ENCODE measurements at regions not wholly inside any gene's neighbourhood (a gene's known extent, or its start where the extent isn't known, plus 50 kb on each side); places are given as distances from the start of the nearest gene placed in this dataset.

DNA sequence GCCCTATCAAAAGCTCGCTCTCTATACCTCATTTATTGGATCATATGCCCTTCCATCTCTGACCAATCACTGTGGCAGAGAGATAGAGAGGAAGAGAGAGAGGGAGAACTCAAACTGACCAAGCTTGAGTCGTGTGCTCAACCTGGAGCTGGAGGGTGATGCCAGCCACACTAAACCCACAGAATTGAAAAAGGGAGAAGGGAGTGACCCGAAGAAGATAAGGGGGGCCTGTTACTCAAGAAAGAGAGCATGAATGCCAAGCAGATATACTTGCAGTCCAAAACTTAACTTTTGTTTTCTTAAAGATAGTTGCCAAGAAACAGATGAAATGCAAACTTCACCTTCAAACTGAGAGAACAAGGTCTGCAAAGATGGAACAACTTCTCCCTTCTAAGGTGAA lies 112.7 kb downstream of the BTG1 start:
- 0 out of 2 replicates have a peak overlapping the region, but pooled peaks have one; percentile 6 for H2AFZ ChIP-seq (ENCODE audit: low read length)
- TF ChIP-seq, protein P1, sequence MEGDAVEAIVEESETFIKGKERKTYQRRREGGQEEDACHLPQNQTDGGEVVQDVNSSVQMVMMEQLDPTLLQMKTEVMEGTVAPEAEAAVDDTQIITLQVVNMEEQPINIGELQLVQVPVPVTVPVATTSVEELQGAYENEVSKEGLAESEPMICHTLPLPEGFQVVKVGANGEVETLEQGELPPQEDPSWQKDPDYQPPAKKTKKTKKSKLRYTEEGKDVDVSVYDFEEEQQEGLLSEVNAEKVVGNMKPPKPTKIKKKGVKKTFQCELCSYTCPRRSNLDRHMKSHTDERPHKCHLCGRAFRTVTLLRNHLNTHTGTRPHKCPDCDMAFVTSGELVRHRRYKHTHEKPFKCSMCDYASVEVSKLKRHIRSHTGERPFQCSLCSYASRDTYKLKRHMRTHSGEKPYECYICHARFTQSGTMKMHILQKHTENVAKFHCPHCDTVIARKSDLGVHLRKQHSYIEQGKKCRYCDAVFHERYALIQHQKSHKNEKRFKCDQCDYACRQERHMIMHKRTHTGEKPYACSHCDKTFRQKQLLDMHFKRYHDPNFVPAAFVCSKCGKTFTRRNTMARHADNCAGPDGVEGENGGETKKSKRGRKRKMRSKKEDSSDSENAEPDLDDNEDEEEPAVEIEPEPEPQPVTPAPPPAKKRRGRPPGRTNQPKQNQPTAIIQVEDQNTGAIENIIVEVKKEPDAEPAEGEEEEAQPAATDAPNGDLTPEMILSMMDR (conservative IDR thresholded peaks at IDR 0.05; ENCODE audit: low read length): no peak
- TF ChIP-seq EZH2phosphoT487 (IDR thresholded peaks at IDR 0.05; ENCODE audit: borderline replicate concordance, low read depth, low read length): no peak
- POLR2A ChIA-PET: interaction anchor here (1.7 to 3.4 kb wide), 3 partner anchors 9 to 112 kb away, joined by 4 to 9 read pairs (median 5); partner anchors contain the start of gene BTG1
- H3K9me3 ChIP-seq (ENCODE audit: low read length): no peaks in the 10 kb centered on the region
- no peaks in the 10 kb centered on the region for H4K20me1 ChIP-seq (ENCODE audit: insufficient read depth, low read length)
- CTCF ChIA-PET (ENCODE audit: unreplicated experiment): interaction anchor here (1.0 kb wide), 1 partner anchor 17 kb away, joined by 4 read pairs; no protein-coding TSS in a partner anchor
- no peaks in the 10 kb centered on the region for H3K9me2 ChIP-seq (ENCODE audit: insufficient read depth, low read length)
- H3K79me2 ChIP-seq (ENCODE audit: insufficient read depth, low read depth, low read length): no peaks in the 10 kb centered on the region
- intact Hi-C loops (cut with micrococcal nuclease; ENCODE audit: unreplicated experiment): loop anchor here (5.0 to 10.0 kb wide), 2 partner anchors 332 to 369 kb away; no protein-coding TSS in a partner anchor
- BruUV-seq (replicated peaks): no TSS peak
- DNase-seq (ENCODE audit: low spot score): no peak
- no peak overlapping the region for H3K4me2 ChIP-seq (ENCODE audit: low read length)
- no peaks in the 10 kb centered on the region for H3K36me3 ChIP-seq (ENCODE audit: insufficient read depth, low read length)
- no peak overlapping the region for H3K27ac ChIP-seq (ENCODE audit: low read depth, low read length, poor library complexity, severe bottlenecking)
- H3K4me3 ChIP-seq (ENCODE audit: low read depth, low read length, poor library complexity, severe bottlenecking): no peak overlapping the region
- H3K4me1 ChIP-seq (ENCODE audit: insufficient read depth, low read length, poor library complexity, severe bottlenecking): peaks cover 83% of the 10 kb centered on the region

DNA sequence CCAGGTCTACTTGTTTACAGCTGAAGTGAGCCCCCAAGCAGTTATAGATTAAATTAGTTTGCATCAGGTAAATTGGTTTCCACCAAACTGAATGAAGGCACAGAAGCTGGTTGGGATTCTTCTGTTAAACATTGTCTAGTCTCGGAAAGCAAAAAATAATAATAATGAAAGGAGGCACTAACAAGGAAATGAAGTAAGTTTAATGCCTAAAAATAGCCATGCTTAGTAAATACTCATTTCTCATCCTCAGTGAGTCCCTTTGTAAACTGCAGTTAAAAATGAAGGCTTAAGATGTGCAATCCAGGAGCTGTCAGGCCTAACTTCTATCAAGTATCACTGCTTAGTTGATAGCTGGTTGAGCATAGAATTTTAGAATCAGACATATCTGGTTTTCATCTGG lies 113.5 kb downstream of the BTG1 start:
- no peaks in the 10 kb centered on the region for H3K9me2 ChIP-seq (ENCODE audit: insufficient read depth, low read length)
- CTCF ChIA-PET (ENCODE audit: unreplicated experiment): interaction anchor here (1.0 kb wide), 1 partner anchor 18 kb away, joined by 4 read pairs; no protein-coding TSS in a partner anchor
- DNase-seq (ENCODE audit: low spot score): no peak
- no peaks in the 10 kb centered on the region for H3K9me3 ChIP-seq (ENCODE audit: low read length)
- POLR2A ChIA-PET: interaction anchor here (0.5 to 2.7 kb wide), 6 partner anchors 10 to 581 kb away, joined by 3 to 12 read pairs (median 4); partner anchors contain the start of gene BTG1
- TF ChIP-seq, protein P1 (conservative IDR thresholded peaks at IDR 0.05; ENCODE audit: low read length): no peak
- peaks cover 83% of the 10 kb centered on the region for H3K4me1 ChIP-seq (ENCODE audit: insufficient read depth, low read length, poor library complexity, severe bottlenecking)
- H3K79me2 ChIP-seq (ENCODE audit: insufficient read depth, low read depth, low read length): no peaks in the 10 kb centered on the region
- no TSS peak for BruUV-seq (replicated peaks)
- no peak overlapping the region for H3K4me3 ChIP-seq (ENCODE audit: low read depth, low read length, poor library complexity, severe bottlenecking)
- no peaks in the 10 kb centered on the region for H4K20me1 ChIP-seq (ENCODE audit: insufficient read depth, low read length)
- H3K4me2 ChIP-seq (ENCODE audit: low read length): 0 out of 2 replicates have a peak overlapping the region, but pooled peaks have one; percentile 17
- peak overlapping the region; percentile 15; the same call in 1 of the 2 replicates for H2AFZ ChIP-seq (ENCODE audit: low read length)
- H3K36me3 ChIP-seq (ENCODE audit: insufficient read depth, low read length): no peaks in the 10 kb centered on the region
- no peak overlapping the region for H3K27ac ChIP-seq (ENCODE audit: low read depth, low read length, poor library complexity, severe bottlenecking)
- intact Hi-C loops (cut with micrococcal nuclease; ENCODE audit: unreplicated experiment): loop anchor here (5.0 to 10.0 kb wide), 2 partner anchors 333 to 370 kb away; no protein-coding TSS in a partner anchor

DNA sequence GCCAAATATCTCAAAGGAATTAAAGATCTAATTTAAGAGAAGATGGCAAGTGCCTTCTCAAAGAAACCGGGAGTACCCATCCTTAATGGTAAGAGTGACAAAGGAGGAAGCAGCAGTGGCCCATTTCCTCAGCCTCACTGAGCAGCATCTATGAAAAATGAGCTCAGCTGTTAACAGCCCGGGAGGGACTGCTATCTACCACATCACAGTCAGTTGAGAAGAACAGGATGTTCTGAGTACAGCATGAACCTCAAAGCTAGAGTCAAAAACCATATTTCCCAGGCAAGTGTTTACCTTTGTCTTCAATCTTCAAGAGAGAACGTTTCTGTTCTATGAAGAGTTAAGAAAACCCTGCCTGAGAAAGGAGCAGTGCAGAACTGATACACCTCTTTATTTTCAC lies 115.0 kb downstream of the BTG1 start:
- no TSS peak for BruUV-seq (replicated peaks)
- peak; percentile 82 for DNase-seq (ENCODE audit: low spot score)
- no peak for TF ChIP-seq EZH2phosphoT487 (IDR thresholded peaks at IDR 0.05; ENCODE audit: borderline replicate concordance, low read depth, low read length)
- TF ChIP-seq, protein P1 (conservative IDR thresholded peaks at IDR 0.05; ENCODE audit: low read length): no peak
- H3K9me2 ChIP-seq (ENCODE audit: insufficient read depth, low read length): no peaks in the 10 kb centered on the region
- H3K4me2 ChIP-seq (ENCODE audit: low read length): peak overlapping the region; percentile 46
- H3K4me3 ChIP-seq (ENCODE audit: low read depth, low read length, poor library complexity, severe bottlenecking): no peak overlapping the region
- H4K20me1 ChIP-seq (ENCODE audit: insufficient read depth, low read length): no peaks in the 10 kb centered on the region
- H3K27ac ChIP-seq (ENCODE audit: low read depth, low read length, poor library complexity, severe bottlenecking): peak overlapping the region; percentile 66
- CTCF ChIA-PET (ENCODE audit: unreplicated experiment): interaction anchor here (0.8 to 1.0 kb wide), 2 partner anchors 107 to 114 kb away, joined by 3 read pairs; no protein-coding TSS in a partner anchor
- no peaks in the 10 kb centered on the region for H3K79me2 ChIP-seq (ENCODE audit: insufficient read depth, low read depth, low read length)
- H3K4me1 ChIP-seq (ENCODE audit: insufficient read depth, low read length, poor library complexity, severe bottlenecking): peaks cover 76% of the 10 kb centered on the region
- H2AFZ ChIP-seq (ENCODE audit: low read length): peak overlapping the region; percentile 47; the same call in 1 of the 2 replicates
- POLR2A ChIA-PET: interaction anchor here (0.5 to 2.7 kb wide), 14 partner anchors 11 to 580 kb away, joined by 3 to 12 read pairs (median 4); partner anchors contain the start of gene BTG1
- H3K36me3 ChIP-seq (ENCODE audit: insufficient read depth, low read length): no peaks in the 10 kb centered on the region
- intact Hi-C loops (cut with micrococcal nuclease; ENCODE audit: unreplicated experiment): loop anchor here (5.0 to 10.0 kb wide), 2 partner anchors 334 to 372 kb away; no protein-coding TSS in a partner anchor
- H3K9me3 ChIP-seq (ENCODE audit: low read length): no peaks in the 10 kb centered on the region
